Activated CD8-positive, alpha-beta memory T cell treated with anti-CD3 and anti-CD28 coated beads for 36 hours (primary cell): ENCODE measurements at regions not wholly inside any gene's neighbourhood (a gene's known extent, or its start where the extent isn't known, plus 50 kb on each side); places are given as distances from the start of the nearest gene placed in this dataset.

Source experiments
- CTCF ChIA-PET: fragments of 350-600 bp; sonication (Branson Sonifier 250); formaldehyde crosslinking; loops from one replicate; lab custom pipeline; 2021; ENCODE audit warnings: antibody characterized with exemption; lab: Charles Lee
- POLR2A ChIA-PET: fragments of 350-600 bp; sonication (Branson Sonifier 250); formaldehyde crosslinking; loops from one replicate; lab custom pipeline; 2021; ENCODE audit warnings: antibody characterized with exemption; lab: Charles Lee

DNA sequence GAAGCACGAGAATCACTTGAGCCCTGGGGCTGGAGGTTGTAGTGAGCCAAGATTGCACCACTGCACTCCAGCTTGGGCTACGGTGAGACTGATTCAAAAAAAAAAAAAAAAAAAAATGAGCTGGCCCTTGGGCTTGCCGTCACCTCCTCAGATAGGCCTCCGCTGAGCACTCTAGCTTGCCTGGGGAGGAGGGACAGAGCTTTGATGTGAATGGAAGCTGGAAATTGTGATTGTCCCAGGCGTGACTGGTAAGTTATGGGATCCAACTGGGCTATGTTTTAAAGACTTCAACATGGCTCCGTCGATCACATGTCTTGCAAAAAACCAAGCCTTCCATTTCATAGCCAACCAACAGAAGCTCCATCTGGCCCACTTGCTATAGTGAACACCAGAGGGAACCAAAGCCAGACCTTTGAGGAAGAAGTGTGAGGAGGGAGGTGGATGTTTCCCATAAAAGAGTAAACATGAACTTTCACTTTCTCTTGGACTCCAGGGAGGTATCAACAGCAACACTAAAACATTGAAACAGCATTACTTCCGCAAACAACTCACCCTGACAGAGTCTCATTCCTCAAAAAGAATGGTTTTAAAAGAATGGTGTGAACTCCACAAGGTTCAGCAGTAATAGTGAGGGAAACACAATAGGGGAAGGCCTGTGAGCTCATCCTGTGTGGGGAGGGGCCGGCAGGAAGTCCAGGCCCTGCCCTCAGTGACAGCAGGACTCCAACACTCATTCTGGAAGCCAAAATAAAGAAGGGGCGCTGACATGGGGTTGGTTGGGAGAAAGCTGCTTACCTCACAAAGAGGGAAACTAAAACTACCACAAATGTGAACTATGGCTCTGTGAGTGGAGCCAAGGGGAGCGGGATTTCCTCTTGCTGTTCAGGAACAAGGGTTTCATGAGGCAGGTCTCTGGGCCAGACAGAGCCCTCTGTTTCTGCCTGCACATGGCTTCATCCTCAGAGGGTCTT, 59.2 kb upstream of the IL12A start:
- ChIA-PET POLR2A (no interaction called here), CTCF (no interaction called here)

DNA sequence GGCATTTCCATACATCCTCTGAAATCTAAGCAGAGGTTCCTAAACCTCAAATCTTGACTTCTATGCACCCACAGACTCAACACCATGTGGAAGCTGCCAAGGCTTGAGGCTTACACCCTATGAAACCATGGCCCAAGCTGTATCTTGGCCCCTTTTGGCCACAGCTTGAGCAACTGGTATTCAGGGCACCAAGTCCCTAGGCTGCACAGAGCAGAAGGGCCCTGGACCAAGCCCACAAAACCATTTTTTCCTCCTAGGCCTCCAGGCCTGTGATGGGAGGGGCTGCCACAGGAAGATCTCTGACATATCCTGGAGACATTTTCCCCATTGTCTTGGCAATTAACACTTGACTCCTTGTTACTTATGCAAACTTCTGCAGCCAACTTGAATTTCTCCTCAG, 54.4 kb upstream of the IL12A start:
- POLR2A ChIA-PET, result no interaction called here
- CTCF ChIA-PET, result no interaction called here

DNA sequence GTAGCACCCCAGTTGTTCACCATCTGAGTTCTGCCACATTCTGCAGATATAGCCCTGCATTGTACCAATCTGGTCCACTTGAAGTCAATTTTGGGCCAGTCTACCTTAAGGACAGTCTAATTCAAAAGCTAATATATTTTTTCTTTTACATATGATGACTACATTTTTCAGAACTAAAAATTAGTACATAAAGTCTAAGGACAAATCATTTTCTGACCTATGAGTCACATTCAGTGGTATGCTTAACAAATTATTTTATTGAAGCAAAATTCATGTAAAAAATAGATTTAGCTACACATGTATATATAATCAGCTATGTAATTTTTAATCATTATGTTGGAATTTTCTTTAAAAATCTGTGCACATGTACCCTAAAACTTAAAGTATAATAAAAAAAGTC, 52.1 kb upstream of the IL12A start:
- ChIA-PET POLR2A (no interaction called here), CTCF (interaction anchor here (1.0 kb wide), 1 partner anchor 9 kb away, joined by 3 read pairs; no protein-coding TSS in a partner anchor)

DNA sequence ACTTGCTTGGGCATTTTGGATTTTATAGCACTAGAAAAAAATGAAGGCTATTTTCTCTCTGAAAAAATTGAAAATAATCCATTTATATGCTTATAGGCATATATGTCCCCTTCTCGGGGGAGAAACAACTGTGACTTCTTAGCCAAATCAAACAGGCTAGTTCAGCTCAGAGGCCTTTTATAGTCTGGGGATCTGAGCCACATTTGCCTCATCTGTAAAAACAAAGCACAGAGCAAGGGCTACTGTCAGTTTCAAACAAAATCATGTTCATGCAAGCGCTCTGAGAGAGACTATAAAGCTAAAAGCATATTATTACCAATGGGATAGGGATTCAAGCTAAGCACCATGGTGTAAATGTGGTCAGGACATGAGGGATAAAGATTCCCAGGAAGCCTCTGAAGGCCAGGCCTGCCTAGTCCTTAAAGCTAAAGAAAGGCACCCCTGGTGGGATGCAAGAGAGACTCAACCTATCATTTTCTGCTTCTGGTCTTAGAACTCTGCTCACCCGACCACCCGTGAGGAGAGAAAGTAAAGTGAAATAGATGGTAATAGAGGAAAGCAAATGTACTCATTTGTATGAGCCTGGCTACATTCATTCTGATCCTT, 51.0 kb upstream of the IL12A start:
- CTCF ChIA-PET, result no interaction called here
- POLR2A ChIA-PET, result no interaction called here

DNA sequence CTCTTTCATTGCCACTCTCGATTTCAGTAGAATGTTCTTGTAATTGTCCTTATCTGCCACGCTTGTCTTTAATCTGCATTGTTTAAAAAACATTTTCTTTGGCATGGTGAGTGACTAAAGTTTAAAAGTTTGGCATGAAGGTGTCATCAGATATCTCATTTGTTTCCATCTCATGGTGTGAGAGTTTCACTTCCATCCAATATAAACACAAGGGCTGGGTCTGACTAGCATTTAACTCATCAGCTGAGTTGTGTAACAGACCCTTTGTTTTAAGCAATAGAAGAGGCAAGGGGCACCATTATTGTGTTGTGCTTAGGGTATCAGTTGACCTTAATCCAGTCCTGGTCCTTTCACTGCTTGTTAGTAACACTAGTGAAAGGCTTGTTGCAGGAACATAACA, 49.9 kb upstream of the IL12A start:
- ChIA-PET CTCF (no interaction called here), POLR2A (no interaction called here)
